ENCODE measurements at regions not wholly inside any gene's neighbourhood (a gene's known extent, or its start where the extent isn't known, plus 50 kb on each side); places are given as distances from the start of the nearest gene placed in this dataset.

GRCh38 chr16:65965628-65966027 is 400.9 kb upstream of the CDH5 start:
- TF ChIP-seq, protein P1, sequence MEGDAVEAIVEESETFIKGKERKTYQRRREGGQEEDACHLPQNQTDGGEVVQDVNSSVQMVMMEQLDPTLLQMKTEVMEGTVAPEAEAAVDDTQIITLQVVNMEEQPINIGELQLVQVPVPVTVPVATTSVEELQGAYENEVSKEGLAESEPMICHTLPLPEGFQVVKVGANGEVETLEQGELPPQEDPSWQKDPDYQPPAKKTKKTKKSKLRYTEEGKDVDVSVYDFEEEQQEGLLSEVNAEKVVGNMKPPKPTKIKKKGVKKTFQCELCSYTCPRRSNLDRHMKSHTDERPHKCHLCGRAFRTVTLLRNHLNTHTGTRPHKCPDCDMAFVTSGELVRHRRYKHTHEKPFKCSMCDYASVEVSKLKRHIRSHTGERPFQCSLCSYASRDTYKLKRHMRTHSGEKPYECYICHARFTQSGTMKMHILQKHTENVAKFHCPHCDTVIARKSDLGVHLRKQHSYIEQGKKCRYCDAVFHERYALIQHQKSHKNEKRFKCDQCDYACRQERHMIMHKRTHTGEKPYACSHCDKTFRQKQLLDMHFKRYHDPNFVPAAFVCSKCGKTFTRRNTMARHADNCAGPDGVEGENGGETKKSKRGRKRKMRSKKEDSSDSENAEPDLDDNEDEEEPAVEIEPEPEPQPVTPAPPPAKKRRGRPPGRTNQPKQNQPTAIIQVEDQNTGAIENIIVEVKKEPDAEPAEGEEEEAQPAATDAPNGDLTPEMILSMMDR (IDR thresholded peaks at IDR 0.05; ENCODE audit: low read depth, low read length), result no peak
- no peak overlapping the region for H3K4me3 ChIP-seq (ENCODE audit: low read depth, low read length)

DNA sequence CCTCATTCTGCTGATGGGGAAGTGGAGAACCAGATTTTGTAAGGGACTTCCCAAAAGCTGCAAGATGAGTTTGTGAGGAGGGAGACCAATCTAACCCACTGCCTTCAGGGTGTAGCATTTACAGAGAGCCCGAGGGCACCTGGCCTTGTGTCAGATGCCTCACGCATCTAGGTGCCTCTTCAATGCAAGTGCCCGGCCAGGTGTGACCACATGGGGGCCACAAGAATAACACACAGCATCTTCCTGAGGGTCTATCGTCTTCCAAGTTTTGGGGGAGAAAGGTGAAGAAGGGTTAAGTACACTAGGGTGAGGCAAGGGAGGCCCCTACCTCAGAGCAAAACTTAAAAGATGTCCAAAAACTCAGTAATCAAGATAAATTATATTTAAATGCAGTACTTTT is 401.7 kb upstream of the CDH5 start:
- TF ChIP-seq, protein P1 (IDR thresholded peaks at IDR 0.05; ENCODE audit: low read depth, low read length), result no peak
- no peak overlapping the region for H3K4me3 ChIP-seq (ENCODE audit: low read depth, low read length)

DNA sequence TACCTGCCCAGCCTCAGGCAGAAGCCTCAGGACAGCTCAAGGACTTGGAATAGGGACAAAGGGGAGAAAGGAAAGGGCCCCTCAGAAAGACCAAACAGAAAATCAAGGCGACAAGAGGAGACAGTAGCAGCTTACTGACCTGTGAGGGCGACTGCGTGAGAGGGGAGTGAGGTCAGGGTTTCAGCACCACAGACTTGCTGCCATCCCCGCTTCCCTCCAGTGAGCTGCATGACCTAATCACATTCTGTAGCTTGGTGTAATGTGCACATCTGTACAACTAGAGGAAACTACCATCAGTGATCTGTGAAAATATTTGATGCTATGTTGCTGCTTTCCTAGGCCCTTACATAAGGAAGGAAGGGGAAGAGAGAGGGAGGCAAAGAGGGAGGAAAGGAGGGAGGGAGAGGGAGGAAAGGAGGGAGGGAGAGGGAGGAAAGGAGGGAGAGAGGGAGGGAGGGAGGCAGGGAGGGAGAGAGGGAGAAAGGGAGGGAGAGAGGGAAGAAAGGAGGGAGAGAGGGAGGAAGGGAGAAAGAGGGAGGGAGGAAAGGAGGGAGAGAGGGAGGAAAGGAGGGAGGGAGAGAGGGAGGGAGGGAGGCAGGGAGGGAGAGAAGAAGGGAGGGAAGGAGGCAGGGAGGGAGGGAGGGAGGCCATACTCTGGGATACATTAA is 404.9 kb upstream of the CDH5 start:
- TF ChIP-seq, protein P1 (IDR thresholded peaks at IDR 0.05; ENCODE audit: low read depth, low read length), result no peak
- H3K4me3 ChIP-seq (ENCODE audit: low read depth, low read length), result no peak overlapping the region

- TF ChIP-seq, protein P1 (IDR thresholded peaks at IDR 0.05; ENCODE audit: low read depth, low read length), result no peak
- no peak overlapping the region for H3K4me3 ChIP-seq (ENCODE audit: low read depth, low read length)
These were observed 406.5 kb upstream of the CDH5 start for GRCh38 chr16:65959983-65960382.

DNA sequence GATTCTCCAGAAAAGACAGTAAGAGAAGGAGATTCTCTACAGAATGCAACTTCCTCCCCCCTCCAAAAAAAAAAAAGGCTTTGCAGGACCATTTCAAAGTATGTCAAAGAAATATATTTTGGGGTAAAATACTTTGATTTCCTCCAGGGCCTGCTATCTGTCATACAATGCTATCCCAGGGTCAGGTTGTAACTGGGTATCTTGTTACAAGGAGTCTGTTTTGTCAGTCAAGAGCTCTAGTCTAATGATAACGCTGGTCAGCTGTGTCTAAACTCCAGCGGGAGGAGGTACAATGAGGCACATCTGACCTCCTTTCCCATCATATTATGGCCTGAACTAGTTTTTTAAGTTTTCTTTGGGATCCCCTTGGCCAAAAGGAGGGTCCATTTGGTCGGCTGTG is 408.4 kb upstream of the CDH5 start:
- TF ChIP-seq, protein P1 (IDR thresholded peaks at IDR 0.05; ENCODE audit: low read depth, low read length), result no peak
- no peak overlapping the region for H3K4me3 ChIP-seq (ENCODE audit: low read depth, low read length)

DNA sequence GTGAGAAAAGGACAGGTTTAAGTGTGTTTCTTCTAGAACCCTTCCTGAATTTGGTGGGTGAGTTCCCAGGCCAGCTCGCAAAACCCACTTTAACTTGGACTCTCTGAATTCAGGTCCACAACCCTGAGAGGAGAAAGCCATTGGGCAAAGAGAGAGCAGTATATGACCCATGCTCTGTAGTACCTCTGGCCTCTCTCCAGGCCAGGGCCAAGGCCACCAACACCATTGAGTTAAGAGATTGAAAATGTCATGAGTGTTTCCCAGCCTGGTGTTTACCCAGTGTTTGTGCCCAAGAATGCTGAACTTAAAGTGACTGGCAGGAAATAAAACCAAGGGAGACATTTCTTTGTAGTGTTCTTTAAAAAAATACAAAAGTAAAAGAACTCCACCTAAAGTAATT is 410.4 kb upstream of the CDH5 start:
- TF ChIP-seq, protein P1 (IDR thresholded peaks at IDR 0.05; ENCODE audit: low read depth, low read length), result no peak
- H3K4me3 ChIP-seq (ENCODE audit: low read depth, low read length), result no peak overlapping the region

GRCh38 chr16:65954446-65954845 is 412.0 kb upstream of the CDH5 start:
- no peak overlapping the region for H3K4me3 ChIP-seq (ENCODE audit: low read depth, low read length)
- TF ChIP-seq, protein P1 (IDR thresholded peaks at IDR 0.05; ENCODE audit: low read depth, low read length), result no peak
